ENCODE measurements at regions not wholly inside any gene's neighbourhood (a gene's known extent, or its start where the extent isn't known, plus 50 kb on each side); places are given as distances from the start of the nearest gene placed in this dataset.

DNA sequence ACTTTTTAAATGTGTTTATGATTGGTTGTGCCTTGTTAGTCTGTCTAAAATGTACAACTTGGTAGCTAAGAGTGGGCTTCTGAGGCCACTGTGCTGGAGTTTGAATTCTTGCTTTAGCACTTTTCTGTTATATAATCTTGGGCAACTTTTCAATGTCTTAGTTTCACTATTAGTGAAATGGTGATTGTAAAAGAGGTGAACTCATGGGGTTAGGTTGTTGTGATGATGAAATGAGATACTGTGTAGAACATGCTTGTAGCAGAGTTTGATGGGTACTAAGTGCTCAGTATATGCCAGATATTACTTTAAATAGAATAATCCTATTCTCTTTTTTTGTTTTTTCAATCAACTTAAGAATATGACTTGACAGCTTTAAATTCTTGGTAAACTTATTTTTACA, 624.7 kb downstream of the CD109 start:
- Histone ChIP-seq H3K4me3 (ENCODE audit: low read depth in 1 of 2, low read length in 2 of 2) (no peak overlapping the region), H3K27me3 (ENCODE audit: control insufficient read depth in 1 of 2, insufficient read depth in 2 of 2, low read length in 2 of 2) (no peaks in the 10 kb centered on the region), H3K27ac (ENCODE audit: low read depth in 2 of 2, low read length in 1 of 2) (no peak overlapping the region), H3K36me3 (ENCODE audit: control insufficient read depth in 2 of 2, insufficient read depth in 2 of 2, low read length in 1 of 2) (no peaks in the 10 kb centered on the region), H3K9me3 (ENCODE audit: control insufficient read depth in 2 of 2, insufficient read depth in 1 of 2, low read depth in 1 of 2, low read length in 1 of 2) (no peaks in the 10 kb centered on the region), H3K4me1 (ENCODE audit: control insufficient read depth in 2 of 2, insufficient read depth in 2 of 2, low read length in 1 of 2) (no peaks in the 10 kb centered on the region)

GRCh38 chr6:74320074-74320473, 624.1 kb downstream of the CD109 start:
- H3K27ac ChIP-seq (ENCODE audit: low read depth in 2 of 2, low read length in 1 of 2): no peak overlapping the region
- H3K4me3 ChIP-seq (ENCODE audit: low read depth in 1 of 2, low read length in 2 of 2): no peak overlapping the region
- H3K36me3 ChIP-seq (ENCODE audit: control insufficient read depth in 2 of 2, insufficient read depth in 2 of 2, low read length in 1 of 2): no peaks in the 10 kb centered on the region
- no peaks in the 10 kb centered on the region for H3K27me3 ChIP-seq (ENCODE audit: control insufficient read depth in 1 of 2, insufficient read depth in 2 of 2, low read length in 2 of 2)
- no peaks in the 10 kb centered on the region for H3K9me3 ChIP-seq (ENCODE audit: control insufficient read depth in 2 of 2, insufficient read depth in 1 of 2, low read depth in 1 of 2, low read length in 1 of 2)
- no peaks in the 10 kb centered on the region for H3K4me1 ChIP-seq (ENCODE audit: control insufficient read depth in 2 of 2, insufficient read depth in 2 of 2, low read length in 1 of 2)

GRCh38 chr6:74319292-74319691, 623.3 kb downstream of the CD109 start:
- no peaks in the 10 kb centered on the region for H3K36me3 ChIP-seq (ENCODE audit: control insufficient read depth in 2 of 2, insufficient read depth in 2 of 2, low read length in 1 of 2)
- WGBS, 2 donors: 49 to 62% methylated on average over 2 of the region's 2 CpGs
- H3K4me1 ChIP-seq (ENCODE audit: control insufficient read depth in 2 of 2, insufficient read depth in 2 of 2, low read length in 1 of 2): no peaks in the 10 kb centered on the region
- H3K27me3 ChIP-seq (ENCODE audit: control insufficient read depth in 1 of 2, insufficient read depth in 2 of 2, low read length in 2 of 2): no peaks in the 10 kb centered on the region
- no peaks in the 10 kb centered on the region for H3K9me3 ChIP-seq (ENCODE audit: control insufficient read depth in 2 of 2, insufficient read depth in 1 of 2, low read depth in 1 of 2, low read length in 1 of 2)
- H3K27ac ChIP-seq (ENCODE audit: low read depth in 2 of 2, low read length in 1 of 2): no peak overlapping the region
- no peak overlapping the region for H3K4me3 ChIP-seq (ENCODE audit: low read depth in 1 of 2, low read length in 2 of 2)

GRCh38 chr6:74318738-74319137, 622.7 kb downstream of the CD109 start:
- Histone ChIP-seq H3K4me3 (ENCODE audit: low read depth in 1 of 2, low read length in 2 of 2) (no peak overlapping the region), H3K27me3 (ENCODE audit: control insufficient read depth in 1 of 2, insufficient read depth in 2 of 2, low read length in 2 of 2) (no peaks in the 10 kb centered on the region), H3K4me1 (ENCODE audit: control insufficient read depth in 2 of 2, insufficient read depth in 2 of 2, low read length in 1 of 2) (no peaks in the 10 kb centered on the region), H3K36me3 (ENCODE audit: control insufficient read depth in 2 of 2, insufficient read depth in 2 of 2, low read length in 1 of 2) (no peaks in the 10 kb centered on the region), H3K27ac (ENCODE audit: low read depth in 2 of 2, low read length in 1 of 2) (no peak overlapping the region), H3K9me3 (ENCODE audit: control insufficient read depth in 2 of 2, insufficient read depth in 1 of 2, low read depth in 1 of 2, low read length in 1 of 2) (no peaks in the 10 kb centered on the region)

GRCh38 chr6:74312081-74312480, 616.1 kb downstream of the CD109 start:
- Histone ChIP-seq H3K4me1 (ENCODE audit: control insufficient read depth in 2 of 2, insufficient read depth in 2 of 2, low read length in 1 of 2) (no peaks in the 10 kb centered on the region), H3K27me3 (ENCODE audit: control insufficient read depth in 1 of 2, insufficient read depth in 2 of 2, low read length in 2 of 2) (no peaks in the 10 kb centered on the region), H3K27ac (ENCODE audit: low read depth in 2 of 2, low read length in 1 of 2) (no peak overlapping the region), H3K36me3 (ENCODE audit: control insufficient read depth in 2 of 2, insufficient read depth in 2 of 2, low read length in 1 of 2) (no peaks in the 10 kb centered on the region), H3K9me3 (ENCODE audit: control insufficient read depth in 2 of 2, insufficient read depth in 1 of 2, low read depth in 1 of 2, low read length in 1 of 2) (no peaks in the 10 kb centered on the region), H3K4me3 (ENCODE audit: low read depth in 1 of 2, low read length in 2 of 2) (no peak overlapping the region)
- WGBS, 2 donors: 67 to 72% methylated on average over 1 of the region's 1 CpG

DNA sequence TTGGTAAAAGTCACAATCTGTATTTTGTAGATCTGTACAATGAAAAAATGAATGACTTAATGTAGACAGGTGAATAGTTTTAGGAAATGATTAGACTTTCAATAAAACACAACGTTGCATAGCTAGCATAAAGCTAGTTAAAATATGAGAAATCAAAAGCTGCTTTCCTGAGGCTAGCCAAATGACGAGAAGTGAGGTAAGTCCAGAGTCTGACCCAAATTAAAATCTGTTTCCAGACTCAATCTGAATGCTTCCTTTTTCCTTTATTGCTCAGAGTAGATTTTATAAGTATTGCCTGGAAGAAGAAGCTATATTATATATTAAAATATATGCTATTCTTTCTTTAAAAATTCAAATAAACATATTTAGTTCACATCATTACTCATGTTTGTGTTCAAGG, 615.4 kb downstream of the CD109 start:
- Histone ChIP-seq H3K36me3 (ENCODE audit: control insufficient read depth in 2 of 2, insufficient read depth in 2 of 2, low read length in 1 of 2) (no peaks in the 10 kb centered on the region), H3K4me3 (ENCODE audit: low read depth in 1 of 2, low read length in 2 of 2) (no peak overlapping the region), H3K4me1 (ENCODE audit: control insufficient read depth in 2 of 2, insufficient read depth in 2 of 2, low read length in 1 of 2) (no peaks in the 10 kb centered on the region), H3K9me3 (ENCODE audit: control insufficient read depth in 2 of 2, insufficient read depth in 1 of 2, low read depth in 1 of 2, low read length in 1 of 2) (no peaks in the 10 kb centered on the region), H3K27me3 (ENCODE audit: control insufficient read depth in 1 of 2, insufficient read depth in 2 of 2, low read length in 2 of 2) (no peaks in the 10 kb centered on the region), H3K27ac (ENCODE audit: low read depth in 2 of 2, low read length in 1 of 2) (no peak overlapping the region)
- WGBS, 2 donors: 57 to 59% methylated on average over 2 of the region's 2 CpGs

DNA sequence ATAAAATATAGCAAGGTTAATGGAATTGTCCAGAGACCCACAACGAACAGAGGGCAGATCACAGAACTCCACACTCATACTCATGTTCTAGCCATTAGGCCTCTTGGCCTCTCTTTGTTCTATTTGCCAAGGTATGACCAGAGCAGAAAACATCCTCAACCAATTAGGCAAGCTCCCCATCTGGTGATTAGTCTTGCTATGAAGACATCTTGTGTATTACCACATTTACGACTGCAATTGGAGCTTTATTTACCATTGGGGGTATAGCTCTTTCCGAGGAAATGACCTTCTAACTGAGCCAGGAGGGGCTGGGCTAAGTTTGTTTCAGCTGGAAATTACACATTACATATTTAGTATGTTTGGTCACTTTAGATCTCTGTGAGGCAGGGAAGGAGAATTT, 593.9 kb downstream of the CD109 start:
- WGBS, 2 donors: 58 to 61% methylated on average over 3 of the region's 3 CpGs

GRCh38 chr6:74287932-74288331, 591.9 kb downstream of the CD109 start:
- no peaks in the 10 kb centered on the region for H3K27me3 ChIP-seq (ENCODE audit: control insufficient read depth in 1 of 2, insufficient read depth in 2 of 2, low read length in 2 of 2)
- 62 to 69% methylated on average over 3 of the region's 3 CpGs for WGBS, 2 donors
- H3K27ac ChIP-seq (ENCODE audit: low read depth in 2 of 2, low read length in 1 of 2): no peak overlapping the region
- no peaks in the 10 kb centered on the region for H3K4me1 ChIP-seq (ENCODE audit: control insufficient read depth in 2 of 2, insufficient read depth in 2 of 2, low read length in 1 of 2)
- no peak overlapping the region for H3K4me3 ChIP-seq (ENCODE audit: low read depth in 1 of 2, low read length in 2 of 2)
- no peaks in the 10 kb centered on the region for H3K36me3 ChIP-seq (ENCODE audit: control insufficient read depth in 2 of 2, insufficient read depth in 2 of 2, low read length in 1 of 2)
- no peaks in the 10 kb centered on the region for H3K9me3 ChIP-seq (ENCODE audit: control insufficient read depth in 2 of 2, insufficient read depth in 1 of 2, low read depth in 1 of 2, low read length in 1 of 2)

More for the DNA sequence above, 593.9 kb downstream of the CD109 start:
- no peak overlapping the region for H3K27ac ChIP-seq (ENCODE audit: low read depth in 2 of 2, low read length in 1 of 2)
- H3K4me3 ChIP-seq (ENCODE audit: low read depth in 1 of 2, low read length in 2 of 2): no peak overlapping the region
- no peaks in the 10 kb centered on the region for H3K36me3 ChIP-seq (ENCODE audit: control insufficient read depth in 2 of 2, insufficient read depth in 2 of 2, low read length in 1 of 2)
- H3K9me3 ChIP-seq (ENCODE audit: control insufficient read depth in 2 of 2, insufficient read depth in 1 of 2, low read depth in 1 of 2, low read length in 1 of 2): no peaks in the 10 kb centered on the region
- H3K4me1 ChIP-seq (ENCODE audit: control insufficient read depth in 2 of 2, insufficient read depth in 2 of 2, low read length in 1 of 2): no peaks in the 10 kb centered on the region
- H3K27me3 ChIP-seq (ENCODE audit: control insufficient read depth in 1 of 2, insufficient read depth in 2 of 2, low read length in 2 of 2): no peaks in the 10 kb centered on the region

DNA sequence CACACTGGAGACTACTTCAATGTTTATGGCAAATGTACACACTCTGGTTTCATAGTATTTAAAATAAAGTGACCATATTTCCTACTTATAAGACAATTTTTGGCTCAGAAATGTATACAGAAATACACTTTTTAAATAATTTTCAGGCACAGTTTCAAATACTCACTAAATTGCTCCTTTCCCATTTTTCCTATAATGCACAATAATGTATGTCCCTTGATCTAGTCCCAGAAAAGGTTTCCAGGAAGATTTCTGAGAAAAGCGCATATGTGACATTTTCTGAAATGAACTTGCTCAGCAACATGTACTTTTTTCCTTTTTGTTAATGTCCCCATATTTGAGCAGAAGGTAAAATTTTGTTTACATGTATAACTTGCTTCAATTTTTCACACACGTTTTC, 591.4 kb downstream of the CD109 start:
- Histone ChIP-seq H3K27me3 (ENCODE audit: control insufficient read depth in 1 of 2, insufficient read depth in 2 of 2, low read length in 2 of 2) (no peaks in the 10 kb centered on the region), H3K4me1 (ENCODE audit: control insufficient read depth in 2 of 2, insufficient read depth in 2 of 2, low read length in 1 of 2) (no peaks in the 10 kb centered on the region), H3K27ac (ENCODE audit: low read depth in 2 of 2, low read length in 1 of 2) (no peak overlapping the region), H3K9me3 (ENCODE audit: control insufficient read depth in 2 of 2, insufficient read depth in 1 of 2, low read depth in 1 of 2, low read length in 1 of 2) (no peaks in the 10 kb centered on the region), H3K4me3 (ENCODE audit: low read depth in 1 of 2, low read length in 2 of 2) (no peak overlapping the region), H3K36me3 (ENCODE audit: control insufficient read depth in 2 of 2, insufficient read depth in 2 of 2, low read length in 1 of 2) (no peaks in the 10 kb centered on the region)
- 73 to 76% methylated on average over 2 of the region's 2 CpGs for WGBS, 2 donors

DNA sequence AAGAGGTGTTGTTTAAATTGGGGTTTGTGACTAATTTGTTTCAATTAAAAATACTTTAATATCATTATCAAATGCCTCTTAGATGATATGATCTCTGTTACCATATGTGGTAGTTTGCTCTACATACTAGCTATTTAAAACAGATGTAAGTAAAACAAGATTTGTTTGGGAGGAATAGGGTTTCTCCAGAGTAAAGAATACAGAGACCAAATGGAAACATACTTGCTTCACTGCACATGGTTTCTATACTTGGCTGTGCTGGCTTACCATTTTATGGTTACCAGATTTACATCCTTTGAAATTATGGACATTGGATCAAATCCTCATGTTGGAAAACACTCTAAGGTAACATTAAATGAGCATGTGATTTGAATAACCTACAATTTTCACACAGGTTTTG, 588.3 kb downstream of the CD109 start:
- H3K4me3 ChIP-seq (ENCODE audit: low read depth in 1 of 2, low read length in 2 of 2): no peak overlapping the region
- H3K36me3 ChIP-seq (ENCODE audit: control insufficient read depth in 2 of 2, insufficient read depth in 2 of 2, low read length in 1 of 2): no peaks in the 10 kb centered on the region
- H3K27me3 ChIP-seq (ENCODE audit: control insufficient read depth in 1 of 2, insufficient read depth in 2 of 2, low read length in 2 of 2): no peaks in the 10 kb centered on the region
- H3K27ac ChIP-seq (ENCODE audit: low read depth in 2 of 2, low read length in 1 of 2): no peak overlapping the region
- H3K4me1 ChIP-seq (ENCODE audit: control insufficient read depth in 2 of 2, insufficient read depth in 2 of 2, low read length in 1 of 2): no peaks in the 10 kb centered on the region
- no peaks in the 10 kb centered on the region for H3K9me3 ChIP-seq (ENCODE audit: control insufficient read depth in 2 of 2, insufficient read depth in 1 of 2, low read depth in 1 of 2, low read length in 1 of 2)
